ENCODE measurements at regions not wholly inside any gene's neighbourhood (a gene's known extent, or its start where the extent isn't known, plus 50 kb on each side); places are given as distances from the start of the nearest gene placed in this dataset.
"Not testable (repeated sequence)": the region's sequence is repeated elsewhere in the genome, so short reads cannot be mapped to it uniquely, and the experiment has no call there.

GRCh38 chr16:60811051-60811608, 1225.1 kb downstream of the CDH8 start:
- DNase-seq (ENCODE audit: low spot score), result no peak

DNA sequence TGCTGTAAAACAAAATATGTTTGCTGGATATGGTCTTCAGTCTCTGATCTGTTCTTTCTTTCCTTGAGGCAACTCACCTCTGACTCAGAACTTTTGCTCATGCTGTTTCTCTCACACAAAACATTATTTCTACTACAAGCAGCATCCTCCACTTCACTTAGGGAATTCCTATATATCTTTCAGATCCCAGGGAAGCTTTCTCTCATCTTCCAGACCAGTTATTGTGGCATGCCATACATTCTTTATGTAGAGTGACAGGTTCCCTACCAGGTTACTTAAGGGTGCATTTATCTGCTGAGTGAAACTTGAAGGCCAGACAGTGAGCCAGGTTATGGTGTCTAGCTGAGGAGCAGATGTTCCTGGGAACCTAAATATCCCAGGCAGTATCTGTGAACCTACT, 1226.0 kb downstream of the CDH8 start:
- no peak for DNase-seq (ENCODE audit: low spot score)

GRCh38 chr16:60792437-60792836, 1243.8 kb downstream of the CDH8 start:
- DNase-seq (ENCODE audit: low spot score), result no peak

- DNase-seq (ENCODE audit: low spot score), result no peak
These were observed 1247.6 kb downstream of the CDH8 start for GRCh38 chr16:60788631-60789030.

DNA sequence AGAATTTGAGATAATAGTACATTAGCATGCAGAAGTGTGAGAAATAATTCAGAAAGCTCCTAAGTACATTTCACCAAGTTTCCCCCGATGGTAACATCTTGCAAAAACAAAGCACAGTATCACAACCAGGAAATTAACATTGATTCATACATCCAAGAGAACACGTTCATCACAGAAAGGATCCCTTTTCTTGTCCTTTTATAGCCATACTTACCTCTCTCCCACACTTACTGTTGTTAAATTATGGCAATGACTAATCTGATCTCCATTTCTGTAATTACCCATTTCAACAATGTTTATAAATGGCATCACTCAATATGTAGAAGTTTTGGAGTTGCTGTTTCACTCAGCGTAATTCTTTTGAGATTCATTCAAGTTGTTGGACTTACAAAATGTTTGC, 1260.0 kb downstream of the CDH8 start:
- no peak for DNase-seq (ENCODE audit: low spot score)

GRCh38 chr16:60771138-60771537, 1265.1 kb downstream of the CDH8 start:
- no peak for DNase-seq (ENCODE audit: low spot score)

DNA sequence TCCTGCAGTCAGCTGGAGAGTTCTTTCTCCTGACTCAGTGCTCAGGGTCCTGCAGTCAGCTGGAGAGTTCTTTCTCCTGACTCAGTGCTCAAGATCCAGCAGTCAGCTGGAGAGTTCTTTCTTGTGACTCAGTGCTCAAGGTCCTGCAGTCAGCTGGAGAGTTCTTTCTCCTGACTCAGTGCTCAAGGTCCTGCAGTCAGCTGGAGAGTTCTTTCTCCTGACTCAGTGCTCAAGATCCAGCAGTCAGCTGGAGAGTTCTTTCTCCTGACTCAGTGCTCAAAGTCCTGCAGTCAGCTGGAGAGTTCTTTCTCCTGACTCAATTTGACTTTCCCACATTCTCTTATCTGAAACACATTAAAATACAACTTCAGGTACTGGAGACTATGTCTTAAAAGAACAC, 1265.9 kb downstream of the CDH8 start:
- not testable (repeated sequence) for DNase-seq (ENCODE audit: low spot score)

- no peak for DNase-seq (ENCODE audit: low spot score)
These were observed 1272.4 kb downstream of the CDH8 start for GRCh38 chr16:60763869-60764268.

DNA sequence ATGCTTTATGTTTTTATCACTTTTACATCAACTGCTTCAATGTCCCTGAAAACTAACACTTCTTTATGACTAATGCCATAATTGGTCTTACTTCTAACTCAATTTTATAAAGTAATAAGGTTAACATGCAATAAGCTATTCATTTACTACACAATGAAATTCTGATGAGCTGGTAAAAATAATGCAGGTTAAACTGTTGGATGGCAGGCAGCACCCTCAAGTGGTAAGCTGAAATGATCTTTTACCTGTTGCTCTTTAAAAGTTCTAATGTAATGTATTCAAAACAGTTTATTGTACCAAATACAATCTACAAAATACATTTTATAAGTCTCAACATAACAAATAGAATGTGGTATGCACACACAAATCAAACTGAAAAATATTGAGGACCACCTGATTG, 1280.3 kb downstream of the CDH8 start:
- DNase-seq (ENCODE audit: low spot score), result no peak

GRCh38 chr16:60748366-60748765, 1287.9 kb downstream of the CDH8 start:
- DNase-seq (ENCODE audit: low spot score), result no peak

GRCh38 chr16:60744198-60744597, 1292.0 kb downstream of the CDH8 start:
- DNase-seq (ENCODE audit: low spot score), result no peak

DNA sequence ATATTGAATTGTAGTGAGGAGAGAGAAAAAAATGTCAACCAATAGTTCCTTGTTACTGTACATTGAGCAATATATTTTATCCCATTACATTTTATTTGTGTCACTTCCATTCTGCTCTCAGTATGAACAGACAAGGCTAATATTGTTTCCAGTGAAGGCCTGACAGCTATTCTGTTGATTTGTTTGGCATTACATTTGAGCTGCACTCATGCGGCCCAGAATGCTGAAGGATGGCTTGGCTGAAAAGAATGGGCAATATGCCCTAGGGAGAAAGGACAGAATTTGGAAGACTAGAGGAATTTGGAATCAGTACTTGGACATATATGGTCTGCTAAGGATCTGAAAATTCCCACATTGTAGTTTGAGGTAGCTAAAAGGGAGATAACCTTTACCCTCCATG, 1294.4 kb downstream of the CDH8 start:
- no peak for DNase-seq (ENCODE audit: low spot score)

- DNase-seq (ENCODE audit: low spot score), result no peak
These were observed 1296.2 kb downstream of the CDH8 start for GRCh38 chr16:60739737-60740683.

DNA sequence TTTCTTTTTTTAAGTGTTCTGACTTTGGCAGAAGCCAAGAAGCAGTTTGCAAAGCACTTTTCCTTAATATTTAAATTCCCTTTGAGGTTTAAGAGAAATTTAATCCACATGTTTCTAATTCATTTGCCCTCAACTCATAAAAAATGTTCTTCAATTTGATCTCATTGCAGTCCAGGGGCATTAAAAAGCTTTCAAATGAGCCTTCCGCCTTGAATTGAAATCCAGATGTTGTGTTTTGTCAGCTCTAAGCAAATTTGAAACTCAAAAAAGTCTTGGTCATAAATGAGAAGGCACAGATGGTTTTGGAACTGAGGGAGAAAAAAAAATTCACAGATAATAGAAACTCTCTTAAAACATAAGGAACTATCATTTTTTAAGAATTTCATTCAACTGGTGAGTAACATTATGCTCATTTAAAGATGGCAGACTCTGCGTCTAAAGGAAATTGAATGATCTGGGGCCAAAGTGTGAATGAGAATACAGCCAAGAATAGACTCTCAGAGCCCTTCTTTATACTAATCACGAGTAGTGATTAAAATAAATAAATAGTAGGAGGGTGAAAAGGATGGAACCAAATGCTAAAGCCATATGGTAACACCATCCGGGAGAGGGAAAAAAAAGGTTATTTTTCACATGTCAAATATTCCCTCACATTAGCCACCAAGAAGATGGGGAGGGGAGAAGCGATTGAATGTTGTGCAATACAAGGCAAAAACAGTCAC, 1304.7 kb downstream of the CDH8 start:
- no peak for DNase-seq (ENCODE audit: low spot score)

DNA sequence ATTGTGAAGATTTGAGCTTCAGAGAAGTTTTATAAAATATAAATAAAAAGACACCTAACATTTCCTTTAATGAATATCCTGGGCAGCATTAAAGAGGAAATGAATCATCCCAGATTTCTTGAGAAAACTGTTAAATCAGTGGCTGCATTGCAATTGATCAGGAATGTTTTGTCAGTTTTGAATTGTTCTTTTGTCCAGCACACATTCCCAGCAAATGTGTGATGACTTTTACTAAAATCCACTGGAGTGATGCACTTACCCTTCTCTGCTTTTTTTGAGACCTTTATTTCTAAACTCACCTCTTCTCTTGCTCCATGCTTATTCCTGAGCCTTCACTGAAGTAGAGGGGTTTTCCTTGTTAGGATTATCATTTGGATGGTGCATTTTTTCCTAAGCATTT, 1307.2 kb downstream of the CDH8 start:
- peak; percentile 27 for DNase-seq (ENCODE audit: low spot score)

- no peak for DNase-seq (ENCODE audit: low spot score)
These were observed 1308.4 kb downstream of the CDH8 start for GRCh38 chr16:60727851-60728250.

GRCh38 chr16:60720060-60720459, 1316.2 kb downstream of the CDH8 start:
- no peak for DNase-seq (ENCODE audit: low spot score)

GRCh38 chr16:60717808-60718207, 1318.4 kb downstream of the CDH8 start:
- DNase-seq (ENCODE audit: low spot score), result no peak

- DNase-seq (ENCODE audit: low spot score), result no peak
These were observed 1324.1 kb downstream of the CDH8 start for GRCh38 chr16:60712144-60712543.

DNA sequence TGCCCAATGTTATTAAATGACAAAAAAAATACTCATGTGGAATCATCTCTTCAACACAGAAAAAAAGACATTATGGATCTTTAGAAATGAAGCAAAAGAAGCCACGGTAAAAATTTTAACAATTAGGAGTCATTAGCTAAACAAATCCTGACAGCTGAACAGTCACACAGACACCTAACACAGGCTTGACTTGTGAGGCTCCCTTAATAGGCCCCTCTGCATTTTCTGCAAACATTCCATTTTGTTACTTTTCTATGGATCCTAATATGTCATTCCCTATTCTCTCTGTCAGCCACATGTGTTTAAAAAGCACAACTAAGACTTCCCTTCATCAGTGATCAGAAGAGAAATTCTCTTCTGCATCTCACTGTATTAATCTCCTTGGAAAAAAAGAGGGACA, 1331.5 kb downstream of the CDH8 start:
- no peak for DNase-seq (ENCODE audit: low spot score)

- DNase-seq (ENCODE audit: low spot score), result no peak
These were observed 1333.1 kb downstream of the CDH8 start for GRCh38 chr16:60703096-60703495.

GRCh38 chr16:60686824-60687223, 1349.4 kb downstream of the CDH8 start:
- peak; percentile 24 for DNase-seq (ENCODE audit: low spot score)

DNA sequence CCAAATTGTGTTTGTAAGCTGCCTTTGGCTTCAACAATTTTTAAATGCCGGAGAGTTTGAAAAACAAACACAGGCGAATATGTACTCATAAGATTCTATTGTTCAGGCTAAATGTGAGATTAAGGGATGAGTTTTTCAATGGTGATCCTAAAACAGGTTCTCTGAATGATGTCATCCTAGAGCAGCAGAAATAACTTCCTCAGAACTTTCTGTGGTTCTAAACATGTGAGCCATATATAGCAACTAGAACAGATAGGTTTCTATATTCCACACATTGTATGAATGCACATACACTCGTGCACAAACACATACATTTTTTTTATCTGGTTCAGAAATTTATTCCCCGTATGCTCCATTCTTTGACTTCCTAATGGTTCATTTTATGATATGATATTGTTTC, 1352.2 kb downstream of the CDH8 start:
- DNase-seq (ENCODE audit: low spot score), result no peak

Measured in A172 (cell line).